Limb (tissue), 2 donors: ENCODE measurements at regions not wholly inside any gene's neighbourhood (a gene's known extent, or its start where the extent isn't known, plus 50 kb on each side); places are given as distances from the start of the nearest gene placed in this dataset.
A peak's percentile ranks its signal among the peaks of the same experiment; 100 is the strongest.
"Not testable (repeated sequence)": the region's sequence is repeated elsewhere in the genome, so short reads cannot be mapped to it uniquely, and the experiment has no call there.

ENCODE experiments used
- DNase-seq, 2 donors: peaks; one replicate each; pipeline ENCODE4 v3.0.0-alpha.2; 2016; ENCODE audit errors: extremely low spot score in 2 of 2

DNA sequence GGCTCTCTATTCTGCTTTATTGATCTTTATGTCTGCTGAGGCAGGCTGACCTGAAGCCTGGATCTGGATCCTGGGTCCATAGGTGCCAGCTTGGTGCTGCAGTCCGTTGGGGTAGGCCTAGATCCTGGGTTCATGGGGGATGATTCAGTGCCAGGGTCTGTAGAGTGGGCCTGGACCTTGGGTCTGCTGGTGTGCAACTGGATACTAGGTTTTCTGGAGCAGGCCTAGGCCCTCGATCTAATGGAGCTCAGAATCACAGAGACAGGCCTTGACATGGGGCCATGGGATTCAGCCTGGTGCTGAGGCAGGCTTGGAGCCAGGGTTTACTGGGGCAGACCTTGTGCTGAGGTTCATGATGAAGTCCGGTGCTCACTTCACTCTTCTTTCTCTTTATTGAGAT is 358.6 kb downstream of the TEX13C start:
- DNase-seq, result no peak

DNA sequence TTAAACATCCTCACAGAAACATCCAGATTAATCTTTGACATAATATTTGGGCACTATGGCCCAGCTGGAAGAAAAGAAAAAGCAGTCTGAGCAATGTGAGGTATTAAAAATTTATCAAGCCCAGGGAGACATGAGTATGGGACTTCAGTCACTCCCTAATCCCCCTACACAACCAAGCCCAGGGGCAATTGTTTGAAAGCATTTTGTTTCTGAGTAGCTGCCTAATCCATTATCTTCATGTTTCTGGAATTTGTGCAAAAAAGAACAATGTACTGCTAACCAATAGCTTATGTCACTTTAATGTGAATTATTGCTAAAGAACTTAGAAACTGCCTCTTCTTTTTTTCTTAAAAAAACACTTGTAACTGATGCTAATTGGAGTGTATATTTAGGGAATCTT is 360.7 kb downstream of the TEX13C start:
- no peak for DNase-seq

GRCh38 chrX:125681058-125681457 is 361.4 kb downstream of the TEX13C start:
- DNase-seq, result no peak

DNA sequence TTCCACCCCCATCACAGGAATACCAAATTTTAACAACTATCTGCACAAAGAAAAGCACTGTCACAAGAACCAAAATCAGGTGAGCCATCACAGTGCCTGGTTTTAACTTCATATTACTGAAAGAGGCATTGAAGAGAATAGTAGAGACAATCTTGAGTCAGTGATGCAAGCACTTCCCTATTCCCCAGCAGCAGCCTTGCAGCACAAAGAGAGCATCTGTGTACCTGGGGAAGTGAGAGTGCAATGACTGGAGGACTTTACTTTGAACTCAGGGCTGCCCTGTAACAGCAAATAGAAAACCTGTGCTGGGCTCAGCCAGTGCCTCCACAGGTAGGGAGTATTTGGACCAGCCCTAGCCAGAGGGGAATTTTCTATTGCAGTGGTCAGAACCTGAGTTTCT is 361.8 kb downstream of the TEX13C start:
- DNase-seq, result no peak

- not testable (repeated sequence) for DNase-seq
Observed at GRCh38 chrX:125690522-125690921, 370.9 kb downstream of the TEX13C start.

DNA sequence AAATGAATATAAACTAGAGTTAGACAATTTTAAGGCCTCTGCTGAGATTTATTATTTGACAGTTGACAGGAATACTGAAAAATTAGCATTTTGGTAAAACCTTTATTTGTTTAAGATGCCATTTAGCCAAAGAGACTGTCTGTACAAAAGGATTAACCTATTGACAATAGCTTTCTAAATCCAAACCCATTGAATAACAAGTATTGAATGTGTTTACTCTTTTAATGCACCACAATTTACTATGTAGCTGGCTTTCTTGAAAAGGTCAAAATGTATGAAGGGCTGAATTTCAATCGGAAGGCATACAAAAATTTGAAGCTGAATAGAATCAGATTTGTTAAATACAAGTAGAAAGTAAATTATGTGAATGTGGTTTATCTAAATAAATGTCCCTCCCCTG is 374.5 kb downstream of the TEX13C start:
- no peak for DNase-seq

- no peak for DNase-seq
Observed at GRCh38 chrX:125709074-125709473, 389.4 kb downstream of the TEX13C start.

GRCh38 chrX:125709532-125709931 is 389.9 kb downstream of the TEX13C start:
- no peak for DNase-seq

GRCh38 chrX:125710403-125711062 is 390.9 kb downstream of the TEX13C start:
- DNase-seq, result no peak

DNA sequence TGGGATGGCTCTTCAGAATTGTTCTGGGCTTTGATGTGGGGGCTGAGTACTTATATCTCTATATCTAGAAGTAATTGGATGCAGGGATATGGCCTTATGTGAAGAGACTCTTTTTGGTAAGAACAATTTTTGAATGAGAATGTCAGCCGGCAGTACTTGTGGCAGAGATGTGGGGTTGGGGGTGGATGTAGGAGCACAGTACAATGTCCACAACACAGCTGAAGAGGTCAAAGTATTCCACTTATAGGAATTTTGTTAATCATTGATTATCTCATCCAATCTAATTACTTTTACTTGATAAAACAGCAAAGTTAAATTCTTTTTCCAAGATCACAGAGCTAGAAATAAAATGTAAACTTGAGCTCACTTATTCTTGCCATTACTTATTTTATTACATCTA is 391.4 kb downstream of the TEX13C start:
- no peak for DNase-seq

DNA sequence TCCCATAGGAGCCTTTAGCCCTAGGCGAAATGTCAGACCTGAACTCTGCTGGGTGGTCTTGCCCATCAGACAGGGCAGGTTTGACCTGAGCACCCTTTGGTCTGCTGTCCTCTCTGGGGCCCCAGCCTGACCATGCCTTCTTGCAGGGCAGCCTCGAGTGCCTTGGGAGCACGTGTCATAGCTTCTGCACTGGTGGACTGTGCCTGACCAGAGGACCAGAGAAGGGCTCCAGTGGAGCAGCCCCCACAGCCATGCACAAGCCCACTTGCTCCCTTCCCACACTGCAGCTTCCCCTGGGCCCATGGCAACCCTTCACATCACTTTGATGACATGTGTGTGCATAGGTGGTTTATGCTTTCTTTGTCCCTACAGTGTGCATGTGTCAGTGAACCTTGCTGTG is 394.0 kb downstream of the TEX13C start:
- no peak for DNase-seq

DNA sequence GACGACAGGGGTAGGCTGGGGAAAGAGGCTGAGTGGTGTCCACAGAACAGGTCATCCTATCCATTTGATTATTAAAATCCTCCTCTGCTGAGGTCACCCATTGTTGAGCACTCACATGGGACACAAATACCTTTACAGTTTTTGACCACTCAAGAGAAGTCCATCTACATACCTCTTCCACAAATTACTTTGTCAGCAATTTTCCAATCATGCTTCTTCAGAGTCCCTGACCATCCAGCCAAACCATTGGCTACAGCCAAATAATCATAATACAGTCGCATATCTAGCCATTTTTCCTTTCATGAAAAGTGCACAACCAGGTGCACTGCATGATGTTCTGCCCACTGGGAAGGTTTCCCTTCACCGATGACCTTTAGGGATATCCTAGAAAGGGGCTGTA is 407.4 kb downstream of the TEX13C start:
- no peak for DNase-seq

DNA sequence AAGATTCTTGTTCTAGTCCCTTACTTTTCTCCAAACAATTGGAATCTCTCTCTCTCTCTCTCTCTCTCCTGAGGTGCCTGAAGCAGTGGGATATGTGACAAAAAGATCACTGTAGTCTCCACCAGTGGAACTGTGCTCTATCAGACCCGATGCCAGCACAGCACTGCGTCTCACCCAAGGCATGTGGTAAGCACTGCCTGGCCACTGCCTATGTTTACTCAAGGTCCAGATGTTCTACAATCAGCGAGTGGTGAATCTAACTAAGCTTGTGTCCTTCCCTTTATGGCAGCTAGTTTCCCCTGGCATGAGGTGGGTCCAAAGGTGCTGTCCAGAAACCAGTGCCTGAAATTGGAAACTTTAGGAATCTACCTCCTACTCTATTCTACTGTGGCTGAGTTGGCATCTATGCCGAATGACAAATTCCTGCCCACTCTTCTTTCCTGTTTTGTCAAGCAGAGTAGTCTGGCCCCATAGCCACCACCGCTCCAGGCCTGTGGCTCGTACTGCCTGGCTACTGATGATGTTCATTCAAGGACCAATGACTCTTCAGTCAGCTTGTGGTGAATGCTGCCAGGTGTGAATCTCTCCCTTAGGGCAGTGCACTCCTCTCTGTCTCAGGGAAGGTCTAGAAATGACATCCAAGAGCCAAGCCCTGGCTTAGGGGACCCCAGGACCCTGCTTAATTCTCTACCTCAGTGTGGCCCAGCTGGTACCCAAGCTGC is 416.5 kb downstream of the TEX13C start:
- DNase-seq, result no peak

DNA sequence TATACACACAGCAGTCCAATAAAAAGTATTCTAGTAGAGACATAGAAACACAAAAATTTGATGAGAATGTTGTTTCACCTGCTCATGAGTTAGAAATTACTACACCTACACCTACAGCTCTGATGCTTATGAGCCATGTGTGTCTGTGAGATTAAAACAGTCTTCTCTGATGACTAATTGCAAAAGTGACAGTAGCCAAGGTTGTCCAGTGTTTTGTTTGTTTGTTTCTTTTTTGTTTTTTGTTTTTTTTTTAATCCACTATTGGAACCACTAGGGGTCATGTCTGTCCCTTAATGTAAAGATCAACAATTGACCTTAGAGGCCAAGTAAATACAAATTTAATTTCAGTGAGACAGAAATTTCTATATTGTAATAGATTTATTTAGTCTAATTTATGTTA is 423.1 kb downstream of the TEX13C start:
- DNase-seq, result no peak

GRCh38 chrX:125744914-125745313 is 421.2 kb downstream of the DCAF12L2 start:
- no peak for DNase-seq

DNA sequence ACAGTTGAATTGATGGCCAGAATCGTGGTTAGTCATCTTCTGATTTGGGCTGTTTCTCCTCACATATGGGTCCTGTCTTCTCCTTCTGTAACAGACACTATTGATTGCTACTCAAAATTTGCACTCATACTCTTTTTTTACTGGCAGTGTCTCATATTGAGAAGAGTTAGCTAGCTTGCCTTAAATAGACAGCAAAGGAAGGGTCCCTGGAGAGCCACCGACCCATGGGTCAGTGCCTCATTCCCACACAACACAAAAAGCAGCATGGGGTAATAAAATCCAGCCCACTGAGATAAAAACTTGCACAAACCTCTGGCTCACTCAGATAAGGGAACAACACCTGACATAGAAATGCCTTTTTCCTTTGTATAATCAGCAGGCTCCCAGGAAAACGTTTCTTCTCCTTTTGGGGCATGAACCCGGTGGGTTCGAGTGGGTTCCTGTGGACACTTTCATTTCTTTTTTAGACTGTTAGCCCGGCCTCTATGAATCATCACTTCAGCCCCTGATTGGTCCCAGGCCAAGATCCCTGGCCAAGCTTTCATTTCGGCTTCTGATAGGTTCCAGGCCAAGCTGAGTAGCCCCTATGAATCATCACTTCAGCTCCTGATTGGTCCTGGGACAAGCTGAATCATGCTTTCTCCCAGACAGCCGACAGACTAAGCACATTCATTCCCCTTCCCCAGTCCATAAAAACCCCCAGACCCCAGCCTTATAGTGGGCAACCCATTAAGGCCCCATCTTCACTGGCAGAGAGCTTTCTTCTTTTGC is 408.1 kb downstream of the DCAF12L2 start:
- DNase-seq, result no peak

- no peak for DNase-seq
Observed at GRCh38 chrX:125758819-125759218, 407.3 kb downstream of the DCAF12L2 start.

DNA sequence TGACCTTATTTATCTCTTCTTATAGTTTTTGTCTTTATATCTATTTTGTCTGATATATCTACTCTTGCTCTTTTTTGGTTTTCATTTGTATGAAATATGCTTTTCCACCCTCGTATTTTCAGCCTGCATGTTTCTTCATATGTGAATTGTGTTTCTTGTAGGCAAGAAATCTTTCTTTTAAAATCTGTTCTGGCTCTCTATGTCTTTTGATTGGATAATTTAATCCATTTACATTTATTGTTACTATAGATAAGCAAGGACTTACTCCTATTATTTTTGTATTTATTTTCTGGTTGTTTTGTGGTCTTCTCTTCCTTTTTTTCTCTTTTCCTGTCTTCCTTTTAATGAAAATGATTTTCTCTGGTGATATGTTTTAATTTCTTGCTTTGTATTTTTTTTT is 403.1 kb downstream of the DCAF12L2 start:
- DNase-seq, result no peak

DNA sequence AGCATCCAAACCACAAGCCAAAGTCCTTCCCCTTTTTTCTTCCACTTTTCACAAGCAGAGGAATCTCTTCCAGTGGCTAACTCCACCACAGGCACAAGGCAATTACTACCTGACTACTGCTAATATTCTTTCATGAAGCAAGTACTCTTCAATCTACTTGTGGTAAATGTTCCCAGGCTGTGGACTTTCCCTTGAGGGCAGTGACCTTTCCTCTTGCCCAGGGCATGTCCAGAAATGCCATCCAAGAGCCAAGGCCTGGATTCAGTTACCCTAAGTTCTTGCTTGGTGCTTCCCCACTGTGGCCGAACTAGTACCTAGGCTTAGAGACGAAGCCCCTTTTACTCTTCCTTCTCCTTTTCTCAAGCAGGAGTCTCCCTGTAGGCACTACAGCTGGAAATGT is 400.7 kb downstream of the DCAF12L2 start:
- DNase-seq, result no peak

- no peak for DNase-seq
Observed at GRCh38 chrX:125769628-125770027, 396.5 kb downstream of the DCAF12L2 start.

GRCh38 chrX:125778261-125778660 is 387.8 kb downstream of the DCAF12L2 start:
- DNase-seq, result no peak

DNA sequence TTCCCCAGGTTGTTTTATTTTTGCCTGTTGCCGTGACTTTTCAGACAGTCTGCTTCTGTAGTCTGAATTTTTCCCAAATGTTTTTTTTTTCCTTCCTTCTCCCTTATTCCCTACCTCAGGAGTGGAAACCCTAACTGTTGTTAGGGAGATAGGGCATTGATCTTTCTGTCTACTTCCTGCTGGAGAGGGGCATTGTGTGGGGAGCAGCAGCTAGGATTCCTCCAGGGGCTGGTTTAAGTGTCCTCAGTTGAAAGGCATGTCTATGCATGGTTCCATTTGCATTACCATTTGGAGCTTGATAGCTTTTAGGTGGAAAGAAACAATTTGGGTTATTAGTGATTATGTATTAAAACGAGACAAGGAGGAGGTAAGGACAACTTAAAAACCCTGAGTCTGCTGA is 383.9 kb downstream of the DCAF12L2 start:
- DNase-seq, result no peak

DNA sequence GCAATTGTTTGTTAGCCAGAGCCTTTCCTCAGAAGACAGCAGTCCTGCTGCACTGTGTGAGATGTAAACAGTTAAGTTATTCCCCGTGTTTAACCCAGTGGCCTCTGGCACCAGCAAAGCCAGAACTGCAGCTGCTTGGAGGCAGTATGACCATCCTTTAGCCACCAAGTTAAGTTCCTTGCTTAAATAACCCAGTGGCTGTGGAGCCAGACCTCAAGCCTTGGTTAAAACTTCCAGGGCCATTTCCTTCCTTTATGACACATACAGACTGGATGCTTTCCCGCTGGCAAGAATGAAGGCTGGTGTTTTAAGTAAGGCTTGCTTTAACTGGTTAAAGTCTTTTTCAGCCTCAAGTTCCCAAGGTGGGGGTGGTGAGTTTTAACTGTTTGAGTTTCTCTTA is 379.8 kb downstream of the DCAF12L2 start:
- DNase-seq, result peak in 1 of 2 donors; percentile 7
